C4-2B (cell line): ENCODE measurements at regions not wholly inside any gene's neighbourhood (a gene's known extent, or its start where the extent isn't known, plus 50 kb on each side); places are given as distances from the start of the nearest gene placed in this dataset.
"Not testable (repeated sequence)": the region's sequence is repeated elsewhere in the genome, so short reads cannot be mapped to it uniquely, and the experiment has no call there.

ENCODE experiments used
- H3K27ac ChIP-seq: fragments of 450-650 bp; 2 replicates; pipeline ENCODE4 v1.5.1; 2017
- CTCF ChIP-seq: fragments of 450-650 bp; conservative IDR thresholded peaks from 2 replicates; pipeline ENCODE4 v1.5.1; 2017; ENCODE audit warnings: mild to moderate bottlenecking
- ZFX ChIP-seq: fragments of 450-650 bp; IDR thresholded peaks from 2 replicates; pipeline ENCODE4 v1.6.1; 2017

DNA sequence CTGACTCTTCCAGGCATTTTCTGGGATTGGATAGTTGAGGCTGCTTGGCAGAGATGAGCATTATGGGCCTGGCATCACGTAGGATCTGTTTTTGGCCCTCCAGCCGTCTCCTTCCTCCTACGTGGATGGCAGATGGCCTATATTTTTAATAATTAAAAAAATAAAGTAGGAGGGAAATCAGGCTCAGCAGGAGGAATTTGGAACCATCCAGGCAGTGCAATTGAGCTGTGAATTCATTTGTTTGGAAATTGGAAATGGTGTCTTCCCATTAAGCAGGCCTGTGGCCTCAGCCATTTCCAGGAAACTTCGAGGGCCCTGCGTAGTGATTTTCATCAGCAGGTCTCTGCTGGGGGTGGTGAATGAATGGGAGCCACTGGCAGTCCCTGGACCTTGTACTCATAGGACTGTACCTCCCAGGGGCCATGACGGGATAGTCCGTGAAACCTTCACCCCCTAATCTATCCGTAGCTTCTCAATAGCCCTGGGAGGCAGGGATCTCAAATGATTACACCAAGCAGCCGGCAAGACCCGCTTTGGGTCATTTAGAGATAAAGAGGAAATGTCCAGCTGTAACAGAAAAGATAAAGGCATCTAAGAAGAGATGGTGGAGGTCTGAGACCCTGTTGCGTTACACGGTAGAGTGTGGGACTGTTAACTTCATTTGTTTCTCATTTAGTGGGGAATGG, 73.1 kb upstream of the TNP1 start:
- no peak overlapping the region for H3K27ac ChIP-seq
- TF ChIP-seq ZFX, result no peak
- TF ChIP-seq CTCF, result no peak

- no peak for TF ChIP-seq ZFX
- no peak for TF ChIP-seq CTCF
- no peak overlapping the region for H3K27ac ChIP-seq
Measured at GRCh38 chr2:216932113-216932862, 72.4 kb upstream of the TNP1 start.

DNA sequence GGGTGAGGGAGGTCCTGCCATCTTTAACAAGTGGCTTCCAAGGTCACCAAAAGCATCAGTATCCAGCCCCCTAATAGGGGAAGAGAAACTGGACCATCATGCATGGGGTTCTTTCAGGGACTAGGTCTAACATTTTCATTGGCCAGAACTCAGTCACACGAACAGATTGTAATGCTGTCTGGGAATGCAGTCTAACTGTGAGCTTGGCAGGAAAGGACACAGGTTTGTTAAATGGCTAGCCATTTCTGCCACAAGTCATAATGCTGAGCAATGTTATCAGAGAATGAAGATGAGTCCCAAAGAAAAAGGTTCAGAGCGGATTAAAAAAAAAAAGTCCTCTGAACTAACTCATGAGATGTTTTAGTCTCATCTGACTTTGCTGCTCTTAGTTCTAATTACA, 70.9 kb upstream of the TNP1 start:
- TF ChIP-seq CTCF, result no peak
- TF ChIP-seq ZFX, result no peak
- H3K27ac ChIP-seq, result no peak overlapping the region

DNA sequence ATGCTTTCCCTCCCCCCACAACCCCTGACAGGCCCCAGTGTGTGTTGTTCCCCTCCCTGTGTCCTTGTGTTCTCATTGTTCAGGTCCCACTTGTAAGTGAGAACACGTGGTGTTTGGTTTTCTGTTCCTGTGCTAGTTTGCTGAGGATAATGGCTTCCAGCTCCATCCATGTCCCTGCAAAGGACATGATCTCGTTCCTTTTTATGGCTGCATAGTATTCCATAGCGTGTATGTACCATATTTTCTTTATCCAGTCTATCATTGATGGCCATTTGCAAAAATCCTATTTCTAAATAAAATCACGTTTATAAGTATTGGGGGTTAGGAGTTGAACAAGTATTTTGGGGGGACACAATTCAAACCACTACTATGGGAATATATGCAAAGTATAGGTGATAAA, 69.5 kb upstream of the TNP1 start:
- H3K27ac ChIP-seq, result not testable (repeated sequence)

GRCh38 chr2:216927163-216927562, 67.3 kb upstream of the TNP1 start:
- no peak for TF ChIP-seq CTCF
- no peak for TF ChIP-seq ZFX
- no peak overlapping the region for H3K27ac ChIP-seq

DNA sequence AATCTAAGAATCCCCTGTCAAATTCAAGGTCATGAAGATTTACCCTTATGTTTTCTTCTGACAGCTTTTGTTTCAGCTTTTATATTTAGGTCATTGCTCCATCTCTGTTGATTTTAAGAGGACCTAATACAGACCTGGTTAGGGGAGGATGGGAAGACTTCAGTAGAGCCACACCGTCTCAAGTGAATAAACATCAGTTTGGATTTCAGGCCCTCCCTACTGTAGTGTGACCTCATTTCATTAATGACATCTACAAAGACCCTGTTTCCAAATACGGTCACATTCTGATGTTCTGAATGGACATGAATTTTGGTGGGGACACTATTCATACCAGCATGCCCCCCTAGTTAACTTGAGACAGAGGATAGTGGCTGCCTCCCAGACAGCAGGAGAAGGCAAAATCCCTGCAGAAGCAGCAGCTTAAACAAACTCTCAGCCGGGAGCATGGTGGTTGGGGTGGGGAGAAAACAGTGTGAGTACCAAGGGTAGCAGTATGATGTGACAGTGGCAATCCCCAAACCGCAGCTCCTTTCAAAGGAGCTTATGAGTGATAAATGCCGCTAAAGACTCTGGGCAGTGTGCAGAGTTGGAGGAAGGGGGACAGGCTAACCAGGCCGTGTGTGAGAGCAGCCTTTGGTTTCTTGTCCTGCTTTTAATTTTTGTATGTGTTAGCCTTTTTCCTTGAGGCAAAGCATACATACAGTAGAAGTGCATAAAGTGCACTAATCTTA, 65.9 kb upstream of the TNP1 start:
- TF ChIP-seq CTCF (no peak), ZFX (no peak)
- H3K27ac ChIP-seq, result no peak overlapping the region

DNA sequence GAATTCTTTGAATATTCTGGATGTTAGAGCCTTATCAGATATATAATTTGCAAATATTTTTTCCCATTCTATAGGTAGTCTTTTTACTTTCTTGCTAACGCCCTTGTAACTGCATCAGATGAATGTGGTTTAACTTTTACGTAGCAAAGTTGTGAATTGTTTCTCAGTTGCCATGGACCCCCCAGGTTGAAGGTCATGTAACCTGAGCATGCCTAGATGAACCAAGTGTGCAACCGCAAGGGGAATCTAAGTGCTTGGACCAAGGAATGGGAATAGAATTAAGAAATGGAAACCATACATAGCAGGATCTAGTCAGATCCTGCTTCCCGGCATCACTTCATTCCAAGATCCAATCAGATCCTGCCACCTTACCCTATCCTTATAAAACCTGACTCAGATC, 65.1 kb upstream of the TNP1 start:
- TF ChIP-seq CTCF (no peak), ZFX (no peak)
- H3K27ac ChIP-seq, result no peak overlapping the region
